Ovary (tissue), 3 donors: ENCODE measurements at regions not wholly inside any gene's neighbourhood (a gene's known extent, or its start where the extent isn't known, plus 50 kb on each side); places are given as distances from the start of the nearest gene placed in this dataset.

Experiments
- EP300 ChIP-seq: sonication (generic); formaldehyde crosslinking; IDR thresholded peaks from one replicate; pipeline ENCODE4 v1.6.1; 2017; ENCODE audit warnings: antibody characterized with exemption
- TF ChIP-seq, protein P1 (sequence below), 3 donors: fragments of 450-650 bp in 2 of 3; fragments of 200-600 bp in 1 of 3; IDR thresholded peaks; one replicate each; pipeline versions ENCODE4 v1.5.1 to v1.8.0; 2016 to 2022; ENCODE audit warnings: antibody characterized with exemption in 3 of 3, mild to moderate bottlenecking in 1 of 3
- donor health status: DM: no; HTN: no; CAD: no.

DNA sequence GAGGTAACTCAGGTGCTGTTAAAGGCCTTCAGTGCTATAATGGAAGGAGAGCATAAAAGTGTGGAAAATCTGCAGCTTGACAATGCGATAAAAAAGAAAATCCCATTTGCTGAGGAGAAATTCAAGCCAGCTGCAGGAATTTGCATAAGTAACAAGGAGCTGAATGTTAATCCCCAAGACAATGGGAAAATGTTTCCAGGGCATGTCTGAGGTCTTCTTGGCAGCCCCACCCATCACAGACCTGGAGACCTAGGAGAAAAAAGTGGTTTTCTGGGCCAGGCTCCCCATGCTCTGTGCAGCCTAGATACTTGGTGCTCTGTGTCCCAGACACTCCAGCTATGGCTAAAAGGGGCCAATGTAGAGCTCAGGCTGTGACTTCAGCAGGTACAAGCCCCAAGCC lies 1159.6 kb downstream of the CDH18 start:
- TF ChIP-seq, protein P1, sequence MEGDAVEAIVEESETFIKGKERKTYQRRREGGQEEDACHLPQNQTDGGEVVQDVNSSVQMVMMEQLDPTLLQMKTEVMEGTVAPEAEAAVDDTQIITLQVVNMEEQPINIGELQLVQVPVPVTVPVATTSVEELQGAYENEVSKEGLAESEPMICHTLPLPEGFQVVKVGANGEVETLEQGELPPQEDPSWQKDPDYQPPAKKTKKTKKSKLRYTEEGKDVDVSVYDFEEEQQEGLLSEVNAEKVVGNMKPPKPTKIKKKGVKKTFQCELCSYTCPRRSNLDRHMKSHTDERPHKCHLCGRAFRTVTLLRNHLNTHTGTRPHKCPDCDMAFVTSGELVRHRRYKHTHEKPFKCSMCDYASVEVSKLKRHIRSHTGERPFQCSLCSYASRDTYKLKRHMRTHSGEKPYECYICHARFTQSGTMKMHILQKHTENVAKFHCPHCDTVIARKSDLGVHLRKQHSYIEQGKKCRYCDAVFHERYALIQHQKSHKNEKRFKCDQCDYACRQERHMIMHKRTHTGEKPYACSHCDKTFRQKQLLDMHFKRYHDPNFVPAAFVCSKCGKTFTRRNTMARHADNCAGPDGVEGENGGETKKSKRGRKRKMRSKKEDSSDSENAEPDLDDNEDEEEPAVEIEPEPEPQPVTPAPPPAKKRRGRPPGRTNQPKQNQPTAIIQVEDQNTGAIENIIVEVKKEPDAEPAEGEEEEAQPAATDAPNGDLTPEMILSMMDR (IDR thresholded peaks at IDR 0.05), result no peak
- no peak for TF ChIP-seq EP300
